Breast epithelium (tissue), 3 donors: ENCODE measurements at regions not wholly inside any gene's neighbourhood (a gene's known extent, or its start where the extent isn't known, plus 50 kb on each side); places are given as distances from the start of the nearest gene placed in this dataset.

Source experiments
- POLR2A ChIP-seq: fragments of 450-650 bp; IDR thresholded peaks from one replicate; pipeline ENCODE4 v1.6.1; 2016; ENCODE audit warnings: antibody characterized with exemption, mild to moderate bottlenecking, moderate library complexity
- TF ChIP-seq, protein P1 (sequence below), 3 donors: fragments of 450-650 bp; IDR thresholded peaks; one replicate each; pipeline ENCODE4 v1.5.1; 2016 to 2017; ENCODE audit warnings: antibody characterized with exemption in 3 of 3, mild to moderate bottlenecking in 3 of 3, moderate library complexity in 3 of 3

- TF ChIP-seq POLR2A, result no peak
- TF ChIP-seq, protein P1, sequence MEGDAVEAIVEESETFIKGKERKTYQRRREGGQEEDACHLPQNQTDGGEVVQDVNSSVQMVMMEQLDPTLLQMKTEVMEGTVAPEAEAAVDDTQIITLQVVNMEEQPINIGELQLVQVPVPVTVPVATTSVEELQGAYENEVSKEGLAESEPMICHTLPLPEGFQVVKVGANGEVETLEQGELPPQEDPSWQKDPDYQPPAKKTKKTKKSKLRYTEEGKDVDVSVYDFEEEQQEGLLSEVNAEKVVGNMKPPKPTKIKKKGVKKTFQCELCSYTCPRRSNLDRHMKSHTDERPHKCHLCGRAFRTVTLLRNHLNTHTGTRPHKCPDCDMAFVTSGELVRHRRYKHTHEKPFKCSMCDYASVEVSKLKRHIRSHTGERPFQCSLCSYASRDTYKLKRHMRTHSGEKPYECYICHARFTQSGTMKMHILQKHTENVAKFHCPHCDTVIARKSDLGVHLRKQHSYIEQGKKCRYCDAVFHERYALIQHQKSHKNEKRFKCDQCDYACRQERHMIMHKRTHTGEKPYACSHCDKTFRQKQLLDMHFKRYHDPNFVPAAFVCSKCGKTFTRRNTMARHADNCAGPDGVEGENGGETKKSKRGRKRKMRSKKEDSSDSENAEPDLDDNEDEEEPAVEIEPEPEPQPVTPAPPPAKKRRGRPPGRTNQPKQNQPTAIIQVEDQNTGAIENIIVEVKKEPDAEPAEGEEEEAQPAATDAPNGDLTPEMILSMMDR (IDR thresholded peaks at IDR 0.05), result no peak
These were observed 90.8 kb upstream of the SLC25A33 start for GRCh38 chr1:9448132-9449109.
